GM13977 (cell line): ENCODE measurements at regions not wholly inside any gene's neighbourhood (a gene's known extent, or its start where the extent isn't known, plus 50 kb on each side); places are given as distances from the start of the nearest gene placed in this dataset.
"Not testable (repeated sequence)": the region's sequence is repeated elsewhere in the genome, so short reads cannot be mapped to it uniquely, and the experiment has no call there.

Source experiments
- DNase-seq: peaks from one replicate; pipeline ENCODE4 v3.0.0; 2012; ENCODE audit warnings: low spot score
- CTCF ChIP-seq: IDR thresholded peaks from 2 replicates; pipeline ENCODE4 v1.5.1; 2012; ENCODE audit warnings: mild to moderate bottlenecking, control low read depth; ENCODE audit not compliant: insufficient read depth; ENCODE audit errors: extremely low read depth, missing control alignments
- in situ Hi-C: fragments of 300-500 bp; cut with MboI; formaldehyde crosslinking; loops from one replicate; pipeline ENCODE4 v1.12.0; 2022; ENCODE audit warnings: low sequenced_read_pairs, low pct_unique_long_range_greater_than_20kb, mixed read lengths, inconsistent platforms; ENCODE audit not compliant: unreplicated experiment

- no peak for TF ChIP-seq CTCF
- in situ Hi-C loops, result no loop called here
- DNase-seq, result no peak
These were observed 58.9 kb downstream of the OR5AK2 start for GRCh38 chr11:57047610-57048009.

- TF ChIP-seq CTCF, result no peak
- in situ Hi-C loops, result no loop called here
- DNase-seq, result no peak
These were observed 61.0 kb downstream of the OR5AK2 start for GRCh38 chr11:57049749-57050148.

- in situ Hi-C loops, result no loop called here
- no peak for TF ChIP-seq CTCF
- no peak for DNase-seq
These were observed 66.1 kb downstream of the OR5AK2 start for GRCh38 chr11:57054817-57055216.

GRCh38 chr11:57055744-57056143, 67.0 kb downstream of the OR5AK2 start:
- TF ChIP-seq CTCF, result no peak
- no peak for DNase-seq
- in situ Hi-C loops, result no loop called here

- no peak for DNase-seq
- in situ Hi-C loops, result no loop called here
- no peak for TF ChIP-seq CTCF
These were observed 68.0 kb downstream of the OR5AK2 start for GRCh38 chr11:57056735-57057134.

- in situ Hi-C loops, result no loop called here
- TF ChIP-seq CTCF, result no peak
- DNase-seq, result no peak
These were observed 68.8 kb downstream of the OR5AK2 start for GRCh38 chr11:57057561-57057960.

- DNase-seq, in situ Hi-C loops: not testable (repeated sequence)
These were observed 74.2 kb downstream of the OR5AK2 start for GRCh38 chr11:57062957-57063356.
